ENCODE measurements at regions not wholly inside any gene's neighbourhood (a gene's known extent, or its start where the extent isn't known, plus 50 kb on each side); places are given as distances from the start of the nearest gene placed in this dataset.

DNA sequence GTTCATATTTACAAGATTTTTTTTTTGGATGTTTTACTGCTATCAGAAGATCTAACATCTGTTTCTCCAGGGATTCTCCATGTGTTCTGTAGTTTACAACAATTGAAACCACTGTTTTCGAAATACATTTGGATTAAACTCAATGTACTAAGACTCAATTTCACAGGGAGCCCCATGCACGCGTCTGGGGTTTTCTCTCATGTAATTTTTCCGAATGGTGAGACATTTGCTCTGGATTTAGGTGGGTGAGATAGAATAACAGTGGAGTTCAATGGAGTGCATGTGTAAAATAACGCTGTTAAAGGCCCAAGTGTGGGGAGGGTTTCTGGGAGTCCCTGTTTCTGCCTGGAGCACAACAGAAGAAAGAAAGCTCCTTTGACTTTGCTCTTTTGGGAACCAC is 330.3 kb downstream of the TSHZ3 start:
- no peaks in the 10 kb centered on the region for H3K4me1 ChIP-seq
- no peaks in the 10 kb centered on the region for H3K36me3 ChIP-seq
- no peak overlapping the region for H3K27ac ChIP-seq
- 82% methylated on average over 5 of the region's 5 CpGs for WGBS
- no peak for TF ChIP-seq POLR2AphosphoS5 (IDR thresholded peaks at IDR 0.05)
- no peak for TF ChIP-seq POLR2A (IDR thresholded peaks at IDR 0.05)
- no peak for TF ChIP-seq EP300 (IDR thresholded peaks at IDR 0.05)
- TF ChIP-seq, protein P1, sequence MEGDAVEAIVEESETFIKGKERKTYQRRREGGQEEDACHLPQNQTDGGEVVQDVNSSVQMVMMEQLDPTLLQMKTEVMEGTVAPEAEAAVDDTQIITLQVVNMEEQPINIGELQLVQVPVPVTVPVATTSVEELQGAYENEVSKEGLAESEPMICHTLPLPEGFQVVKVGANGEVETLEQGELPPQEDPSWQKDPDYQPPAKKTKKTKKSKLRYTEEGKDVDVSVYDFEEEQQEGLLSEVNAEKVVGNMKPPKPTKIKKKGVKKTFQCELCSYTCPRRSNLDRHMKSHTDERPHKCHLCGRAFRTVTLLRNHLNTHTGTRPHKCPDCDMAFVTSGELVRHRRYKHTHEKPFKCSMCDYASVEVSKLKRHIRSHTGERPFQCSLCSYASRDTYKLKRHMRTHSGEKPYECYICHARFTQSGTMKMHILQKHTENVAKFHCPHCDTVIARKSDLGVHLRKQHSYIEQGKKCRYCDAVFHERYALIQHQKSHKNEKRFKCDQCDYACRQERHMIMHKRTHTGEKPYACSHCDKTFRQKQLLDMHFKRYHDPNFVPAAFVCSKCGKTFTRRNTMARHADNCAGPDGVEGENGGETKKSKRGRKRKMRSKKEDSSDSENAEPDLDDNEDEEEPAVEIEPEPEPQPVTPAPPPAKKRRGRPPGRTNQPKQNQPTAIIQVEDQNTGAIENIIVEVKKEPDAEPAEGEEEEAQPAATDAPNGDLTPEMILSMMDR (IDR thresholded peaks at IDR 0.05): no peak
- H3K9me3 ChIP-seq: no peaks in the 10 kb centered on the region
- no peaks in the 10 kb centered on the region for H3K27me3 ChIP-seq
- no peak overlapping the region for H3K4me3 ChIP-seq
- no peak for DNase-seq (ENCODE audit: low spot score in 2 of 2)

- no peak for TF ChIP-seq POLR2A (IDR thresholded peaks at IDR 0.05)
- TF ChIP-seq, protein P1 (IDR thresholded peaks at IDR 0.05): no peak
- no peak for TF ChIP-seq POLR2AphosphoS5 (IDR thresholded peaks at IDR 0.05)
- H3K9me3 ChIP-seq: no peaks in the 10 kb centered on the region
- no peaks in the 10 kb centered on the region for H3K4me1 ChIP-seq
- no peak for DNase-seq (ENCODE audit: low spot score in 2 of 2)
- H3K36me3 ChIP-seq: no peaks in the 10 kb centered on the region
- no peaks in the 10 kb centered on the region for H3K27me3 ChIP-seq
- WGBS: 80% methylated on average over 4 of the region's 4 CpGs
- H3K27ac ChIP-seq: no peak overlapping the region
- H3K4me3 ChIP-seq: no peak overlapping the region
Observed at GRCh38 chr19:31015778-31016177, 333.5 kb downstream of the TSHZ3 start.

DNA sequence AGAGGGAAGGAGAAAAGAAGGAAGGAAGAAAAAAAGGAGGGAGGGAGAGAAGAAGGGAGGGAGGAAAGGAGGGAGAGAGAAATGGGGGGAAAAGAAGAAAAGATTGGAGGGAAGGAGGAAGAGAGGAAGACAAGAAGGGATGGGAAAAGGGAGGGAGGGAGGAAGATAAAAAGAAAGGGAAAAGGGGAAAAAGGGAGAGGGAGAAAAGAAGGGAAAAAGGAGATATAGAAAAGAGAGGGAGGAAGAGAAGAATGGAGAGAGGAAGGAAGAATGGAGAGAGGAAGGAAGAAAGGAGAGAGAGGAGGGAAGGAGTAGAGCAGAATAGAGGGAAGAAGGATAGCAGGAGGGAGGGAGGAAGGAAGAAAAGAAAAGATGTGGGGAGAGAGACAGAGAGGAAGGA is 334.6 kb downstream of the TSHZ3 start:
- Histone ChIP-seq H3K27ac (no peak overlapping the region), H3K27me3 (no peaks in the 10 kb centered on the region), H3K4me1 (no peaks in the 10 kb centered on the region), H3K9me3 (no peaks in the 10 kb centered on the region), H3K4me3 (no peak overlapping the region), H3K36me3 (no peaks in the 10 kb centered on the region)
- no peak for DNase-seq (ENCODE audit: low spot score in 2 of 2)
- TF ChIP-seq, protein P1 (IDR thresholded peaks at IDR 0.05): no peak
- TF ChIP-seq POLR2AphosphoS5 (IDR thresholded peaks at IDR 0.05): no peak

DNA sequence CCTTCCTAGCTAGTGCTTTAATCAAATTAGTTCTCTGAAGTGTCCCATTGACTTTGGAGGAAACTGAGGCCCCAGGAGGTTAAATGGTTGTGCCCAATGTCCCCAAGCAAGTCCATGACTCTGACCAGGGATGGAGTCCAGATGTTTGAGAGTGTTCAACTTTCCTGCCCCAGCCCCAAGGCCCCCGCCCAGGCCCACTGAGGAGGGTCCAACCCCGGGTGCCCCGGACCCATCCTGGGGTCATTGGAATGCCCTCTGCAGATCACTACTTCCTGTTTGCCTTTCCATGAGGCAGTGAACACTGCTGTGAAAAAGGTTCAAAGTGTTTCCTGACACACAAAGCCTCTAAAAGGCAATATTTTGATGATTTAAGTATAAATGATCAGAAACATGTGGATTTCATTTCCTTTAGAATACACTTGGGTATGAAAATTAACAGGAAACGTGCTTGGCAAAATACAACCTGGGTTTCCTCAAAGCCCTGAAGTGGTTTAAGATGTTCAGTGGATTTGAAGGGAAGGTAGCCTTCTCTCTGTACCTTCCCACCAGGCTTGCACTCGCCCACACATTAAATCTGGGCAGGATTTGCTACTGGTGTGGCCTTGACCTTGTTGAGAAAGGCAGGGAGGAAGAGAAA is 335.7 kb downstream of the TSHZ3 start:
- no peaks in the 10 kb centered on the region for H3K4me1 ChIP-seq
- TF ChIP-seq EP300 (IDR thresholded peaks at IDR 0.05) (no peak), POLR2AphosphoS5 (IDR thresholded peaks at IDR 0.05) (no peak), POLR2A (IDR thresholded peaks at IDR 0.05) (no peak)
- TF ChIP-seq, protein P1 (IDR thresholded peaks at IDR 0.05): no peak
- 70% methylated on average over 5 of the region's 5 CpGs for WGBS
- DNase-seq (ENCODE audit: low spot score in 2 of 2): no peak
- no peaks in the 10 kb centered on the region for H3K27me3 ChIP-seq
- no peak overlapping the region for H3K4me3 ChIP-seq
- H3K27ac ChIP-seq: no peak overlapping the region
- H3K36me3 ChIP-seq: no peaks in the 10 kb centered on the region
- H3K9me3 ChIP-seq: no peaks in the 10 kb centered on the region

DNA sequence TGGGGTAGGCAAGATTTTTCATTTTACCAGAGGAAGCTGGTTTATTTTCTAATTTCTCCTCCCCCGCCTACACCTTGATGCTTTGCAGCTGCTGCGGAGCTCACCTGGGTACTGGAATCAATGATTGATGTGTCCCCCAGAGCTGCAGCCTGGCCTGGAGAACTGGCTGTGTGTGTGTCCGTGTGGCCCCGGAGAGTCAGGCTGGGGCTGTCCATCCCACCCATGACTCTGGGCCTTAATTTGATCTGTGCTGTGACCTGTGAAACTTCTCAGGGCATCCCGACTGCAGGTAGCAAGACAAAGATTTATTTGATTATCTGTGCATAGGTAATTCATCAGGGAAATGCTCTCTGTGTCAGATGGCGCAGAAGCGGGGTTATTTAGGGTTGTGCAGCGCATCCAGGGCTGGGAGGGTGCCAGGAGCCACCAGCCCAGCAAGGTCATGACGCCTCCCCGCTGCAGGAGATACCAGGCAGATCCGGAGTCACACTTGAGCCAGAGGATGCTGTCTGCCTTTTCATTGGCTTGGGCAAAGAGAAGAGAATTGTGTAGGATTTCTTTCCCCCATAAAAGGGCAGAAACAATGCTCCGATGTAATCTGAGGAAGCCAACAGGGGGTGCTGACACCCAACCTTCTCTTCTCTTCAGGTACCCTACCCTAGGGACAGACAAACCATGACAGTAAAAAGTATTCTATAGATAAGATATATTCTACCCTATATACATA is 346.6 kb downstream of the TSHZ3 start:
- peaks cover 12% of the 10 kb centered on the region for H3K27me3 ChIP-seq
- WGBS: 25% methylated on average over 11 of the region's 12 CpGs
- TF ChIP-seq POLR2A (IDR thresholded peaks at IDR 0.05) (no peak), EP300 (IDR thresholded peaks at IDR 0.05) (no peak), POLR2AphosphoS5 (IDR thresholded peaks at IDR 0.05) (no peak)
- TF ChIP-seq, protein P1 (IDR thresholded peaks at IDR 0.05): no peak

More for the DNA sequence above, 346.6 kb downstream of the TSHZ3 start:
- no peaks in the 10 kb centered on the region for H3K9me3 ChIP-seq
- H3K36me3 ChIP-seq: no peaks in the 10 kb centered on the region
- no peaks in the 10 kb centered on the region for H3K4me1 ChIP-seq
- H3K27ac ChIP-seq: no peak overlapping the region
- DNase-seq (ENCODE audit: low spot score in 2 of 2): no peak
- H3K4me3 ChIP-seq: no peak overlapping the region
